MM.1S (cell line): ENCODE measurements at regions not wholly inside any gene's neighbourhood (a gene's known extent, or its start where the extent isn't known, plus 50 kb on each side); places are given as distances from the start of the nearest gene placed in this dataset.

Experiments used
- EZH2phosphoT487 ChIP-seq: fragments of 300-600 bp; sonication (generic); IDR thresholded peaks from 2 replicates; pipeline ENCODE4 v1.6.1; 2018; ENCODE audit warnings: antibody characterized with exemption, low read length
- TF ChIP-seq, protein P1 (sequence below): fragments of 300-600 bp; sonication (generic); IDR thresholded peaks from 2 replicates; pipeline ENCODE4 v1.5.1; 2016; ENCODE audit warnings: antibody characterized with exemption, low read length, mixed read lengths

- TF ChIP-seq, protein P1, sequence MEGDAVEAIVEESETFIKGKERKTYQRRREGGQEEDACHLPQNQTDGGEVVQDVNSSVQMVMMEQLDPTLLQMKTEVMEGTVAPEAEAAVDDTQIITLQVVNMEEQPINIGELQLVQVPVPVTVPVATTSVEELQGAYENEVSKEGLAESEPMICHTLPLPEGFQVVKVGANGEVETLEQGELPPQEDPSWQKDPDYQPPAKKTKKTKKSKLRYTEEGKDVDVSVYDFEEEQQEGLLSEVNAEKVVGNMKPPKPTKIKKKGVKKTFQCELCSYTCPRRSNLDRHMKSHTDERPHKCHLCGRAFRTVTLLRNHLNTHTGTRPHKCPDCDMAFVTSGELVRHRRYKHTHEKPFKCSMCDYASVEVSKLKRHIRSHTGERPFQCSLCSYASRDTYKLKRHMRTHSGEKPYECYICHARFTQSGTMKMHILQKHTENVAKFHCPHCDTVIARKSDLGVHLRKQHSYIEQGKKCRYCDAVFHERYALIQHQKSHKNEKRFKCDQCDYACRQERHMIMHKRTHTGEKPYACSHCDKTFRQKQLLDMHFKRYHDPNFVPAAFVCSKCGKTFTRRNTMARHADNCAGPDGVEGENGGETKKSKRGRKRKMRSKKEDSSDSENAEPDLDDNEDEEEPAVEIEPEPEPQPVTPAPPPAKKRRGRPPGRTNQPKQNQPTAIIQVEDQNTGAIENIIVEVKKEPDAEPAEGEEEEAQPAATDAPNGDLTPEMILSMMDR, result no peak
- TF ChIP-seq EZH2phosphoT487, result no peak
These were observed 118.9 kb upstream of the TMEM72 start for GRCh38 chr10:44792119-44792775.
